ENCODE measurements at regions not wholly inside any gene's neighbourhood (a gene's known extent, or its start where the extent isn't known, plus 50 kb on each side); places are given as distances from the start of the nearest gene placed in this dataset.
"Not testable (repeated sequence)": the region's sequence is repeated elsewhere in the genome, so short reads cannot be mapped to it uniquely, and the experiment has no call there.

DNA sequence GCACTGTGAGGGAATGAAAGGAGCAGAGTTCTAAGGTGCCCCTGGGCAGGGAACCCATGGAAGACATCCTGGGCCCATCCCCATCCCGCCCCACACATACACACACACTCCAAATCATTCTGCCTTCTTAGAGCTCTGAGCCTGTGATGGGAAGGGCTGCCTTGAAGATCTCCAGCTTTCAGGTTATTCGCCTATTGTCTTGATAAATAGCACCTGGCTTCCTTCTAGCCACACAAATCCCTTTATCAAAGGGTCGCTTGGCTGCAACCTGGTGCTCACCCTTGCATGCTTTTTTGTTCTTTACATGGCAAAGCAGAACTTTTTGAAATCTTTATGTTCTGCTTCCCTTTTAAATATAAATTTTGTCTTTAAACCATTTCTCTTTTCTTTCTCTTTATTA lies 112.2 kb upstream of the TMTC1 start:
- Mint-ChIP-seq H3K27me3 (no peaks in the 10 kb centered on the region), H3K36me3 (no peaks in the 10 kb centered on the region), H3K4me1 (no peaks in the 10 kb centered on the region), H3K27ac (no peak overlapping the region), H3K4me3 (no peak overlapping the region), H3K9me3 (peaks cover 0 to 7% (median 4%) of the 10 kb centered on the region in 7 donors)
- ATAC-seq (ENCODE audit: low read depth in 2 of 2), result no peak
- DNase-seq, result no peak

DNA sequence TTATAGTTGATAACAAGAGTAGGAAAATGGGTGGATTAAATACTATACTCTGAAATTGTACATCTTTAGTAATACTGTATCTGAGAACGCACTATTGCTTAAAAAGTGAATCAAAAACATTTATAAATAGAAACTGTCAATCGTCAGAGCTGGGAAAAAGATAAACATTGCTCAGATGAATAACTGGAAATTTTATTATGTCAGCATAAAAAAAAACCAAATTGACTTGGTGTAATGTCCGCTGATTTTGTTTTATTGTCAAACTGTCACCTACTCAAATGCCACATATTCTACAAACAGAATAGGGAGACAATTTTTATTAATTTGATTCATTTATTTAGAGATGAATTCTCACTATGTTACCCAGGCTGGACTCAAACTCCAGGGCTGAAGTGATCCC lies 109.3 kb upstream of the TMTC1 start:
- no peaks in the 10 kb centered on the region for H3K4me1 Mint-ChIP-seq
- no peaks in the 10 kb centered on the region for H3K36me3 Mint-ChIP-seq
- DNase-seq, result no peak
- H3K4me3 Mint-ChIP-seq, result no peak overlapping the region
- ATAC-seq (ENCODE audit: low read depth in 2 of 2), result no peak
- no peaks in the 10 kb centered on the region for H3K27me3 Mint-ChIP-seq
- H3K27ac Mint-ChIP-seq, result no peak overlapping the region
- peaks cover 0 to 14% (median 2%) of the 10 kb centered on the region in 7 donors for H3K9me3 Mint-ChIP-seq

DNA sequence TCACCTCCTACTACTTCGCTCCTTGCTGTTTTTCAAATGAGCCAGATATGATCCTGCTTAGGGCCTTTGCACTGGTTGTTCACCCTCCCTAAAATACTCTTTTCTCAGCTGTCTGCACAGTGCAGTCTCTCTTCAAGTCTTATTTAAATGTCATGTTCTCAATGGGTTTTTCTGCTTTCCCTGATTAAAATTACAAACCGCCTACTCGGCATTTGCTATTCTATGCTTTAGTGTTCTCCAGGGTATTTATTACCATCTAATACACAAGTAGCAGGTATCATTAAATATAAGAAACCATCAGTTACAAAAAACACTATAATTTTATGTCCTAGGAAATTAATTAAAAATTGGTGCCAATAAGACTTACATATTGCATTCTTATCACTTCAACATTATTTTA lies 108.0 kb upstream of the TMTC1 start:
- Mint-ChIP-seq H3K4me1 (no peaks in the 10 kb centered on the region), H3K4me3 (no peak overlapping the region), H3K27ac (no peak overlapping the region), H3K27me3 (no peaks in the 10 kb centered on the region), H3K36me3 (no peaks in the 10 kb centered on the region), H3K9me3 (peaks cover 0 to 17% (median 6%) of the 10 kb centered on the region in 7 donors)
- no peak for DNase-seq
- ATAC-seq (ENCODE audit: low read depth in 2 of 2), result no peak

DNA sequence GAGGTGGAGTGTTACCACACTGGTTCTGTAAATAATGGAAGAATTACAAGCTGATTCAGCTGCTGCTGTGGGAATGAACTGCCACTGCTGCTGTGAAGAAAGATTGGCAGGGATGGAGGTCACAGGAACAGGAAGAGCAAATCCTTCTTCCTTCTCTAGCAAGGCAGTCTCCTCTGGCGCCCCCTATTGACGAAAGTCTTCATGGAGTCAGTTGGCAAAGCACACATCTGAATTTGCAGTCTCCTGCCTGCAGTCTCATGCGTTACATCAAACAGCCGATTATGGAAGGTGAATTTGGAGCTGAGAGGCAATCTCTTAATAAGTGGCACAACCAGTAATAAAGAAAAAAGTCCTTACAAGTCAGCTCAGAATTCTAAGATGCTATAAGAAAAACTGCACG lies 106.0 kb upstream of the TMTC1 start:
- ATAC-seq (ENCODE audit: low read depth in 2 of 2), result no peak
- Mint-ChIP-seq H3K4me3 (no peak overlapping the region), H3K4me1 (no peaks in the 10 kb centered on the region), H3K9me3 (peaks cover 2 to 17% (median 7%) of the 10 kb centered on the region in 7 donors), H3K36me3 (no peaks in the 10 kb centered on the region), H3K27ac (no peak overlapping the region), H3K27me3 (no peaks in the 10 kb centered on the region)
- no peak for DNase-seq

DNA sequence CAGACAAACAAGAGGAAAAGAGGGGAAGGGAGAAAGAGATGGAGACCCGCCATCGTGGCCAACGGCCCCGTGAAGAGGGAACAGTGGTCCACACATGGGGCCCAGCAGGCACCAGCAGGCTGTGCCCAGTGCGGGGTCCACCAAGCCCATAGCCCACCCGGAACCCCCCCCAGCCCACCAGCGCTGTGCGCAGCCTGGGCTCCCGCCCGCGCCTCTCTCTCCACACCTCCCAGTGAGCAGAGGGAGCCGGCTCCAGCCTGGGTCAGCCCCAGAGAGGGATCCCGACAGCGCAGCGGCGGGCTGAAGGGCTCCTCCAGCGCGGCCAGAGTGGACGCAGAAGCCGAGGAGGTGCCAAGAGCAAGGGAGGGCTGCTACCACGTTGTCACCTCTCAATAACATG lies 105.0 kb upstream of the TMTC1 start:
- H3K27me3 Mint-ChIP-seq, result no peaks in the 10 kb centered on the region
- no peak for DNase-seq
- no peak for ATAC-seq (ENCODE audit: low read depth in 2 of 2)
- H3K9me3 Mint-ChIP-seq, result peaks cover 3 to 27% (median 9%) of the 10 kb centered on the region in 7 donors
- H3K4me3 Mint-ChIP-seq, result no peak overlapping the region
- no peaks in the 10 kb centered on the region for H3K4me1 Mint-ChIP-seq
- no peaks in the 10 kb centered on the region for H3K36me3 Mint-ChIP-seq
- no peak overlapping the region for H3K27ac Mint-ChIP-seq

DNA sequence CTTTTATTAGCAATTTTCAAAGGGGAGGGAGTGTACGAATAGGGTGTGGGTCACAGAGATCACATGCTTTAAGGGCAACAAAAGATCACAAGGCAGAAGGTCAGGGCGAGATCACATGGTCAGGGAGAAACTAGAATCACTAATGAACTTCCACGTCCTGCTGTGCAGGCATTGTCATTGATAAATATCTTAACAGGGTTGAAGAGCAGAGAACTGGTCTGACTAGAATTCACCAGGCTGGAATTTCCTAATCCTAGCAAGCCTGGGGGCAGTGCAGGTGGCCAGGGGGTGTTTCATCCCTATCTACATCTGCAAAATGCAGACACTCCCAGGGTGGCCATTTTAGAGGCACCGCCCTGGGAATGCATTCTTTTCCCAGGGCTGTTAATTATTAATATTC lies 101.2 kb upstream of the TMTC1 start:
- Mint-ChIP-seq H3K27ac (peak overlapping the region in 1 of 6 donors; percentile 22), H3K9me3 (peaks cover 3 to 28% (median 9%) of the 10 kb centered on the region in 7 donors)
- H3K27me3 Mint-ChIP-seq; DNase-seq; ATAC-seq (ENCODE audit: low read depth in 2 of 2); H3K4me1 Mint-ChIP-seq; H3K4me3 Mint-ChIP-seq; H3K36me3 Mint-ChIP-seq: not testable (repeated sequence)

DNA sequence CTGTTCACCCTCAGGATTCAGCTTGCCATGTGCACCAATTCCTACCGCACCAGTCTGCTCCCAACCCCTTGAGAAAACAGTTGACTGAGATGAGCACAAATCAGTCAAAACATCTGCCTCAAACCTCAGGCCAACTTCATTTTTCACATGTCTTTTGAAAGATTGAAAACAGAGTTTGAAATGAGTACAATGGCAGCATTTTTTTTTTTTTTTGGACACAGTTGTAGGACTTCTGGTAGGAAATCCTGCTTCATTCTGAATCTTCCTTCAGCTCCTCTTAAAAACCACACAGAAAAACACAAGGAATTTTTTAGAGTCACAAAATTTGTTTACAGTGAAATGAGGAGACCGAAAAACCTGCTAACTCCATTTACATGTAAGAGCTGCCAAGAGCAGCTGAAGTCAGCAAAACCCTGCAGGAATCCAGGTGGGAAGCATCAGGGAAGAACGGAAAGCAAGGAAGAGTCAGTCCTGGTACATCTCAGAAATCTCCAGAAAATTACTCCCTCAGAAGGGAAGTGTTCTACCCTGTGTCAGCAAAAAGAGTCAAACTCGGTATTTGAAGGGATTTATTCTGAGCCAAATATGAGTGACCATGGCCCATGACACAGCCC lies 100.3 kb upstream of the TMTC1 start:
- Mint-ChIP-seq H3K4me1 (no peaks in the 10 kb centered on the region), H3K27ac (no peak overlapping the region), H3K9me3 (peaks cover 3 to 28% (median 9%) of the 10 kb centered on the region in 7 donors), H3K36me3 (no peaks in the 10 kb centered on the region), H3K4me3 (peak overlapping the region in 1 of 8 donors; percentile 41), H3K27me3 (no peaks in the 10 kb centered on the region)
- ATAC-seq (ENCODE audit: low read depth in 2 of 2) (no peak), DNase-seq (no peak)

DNA sequence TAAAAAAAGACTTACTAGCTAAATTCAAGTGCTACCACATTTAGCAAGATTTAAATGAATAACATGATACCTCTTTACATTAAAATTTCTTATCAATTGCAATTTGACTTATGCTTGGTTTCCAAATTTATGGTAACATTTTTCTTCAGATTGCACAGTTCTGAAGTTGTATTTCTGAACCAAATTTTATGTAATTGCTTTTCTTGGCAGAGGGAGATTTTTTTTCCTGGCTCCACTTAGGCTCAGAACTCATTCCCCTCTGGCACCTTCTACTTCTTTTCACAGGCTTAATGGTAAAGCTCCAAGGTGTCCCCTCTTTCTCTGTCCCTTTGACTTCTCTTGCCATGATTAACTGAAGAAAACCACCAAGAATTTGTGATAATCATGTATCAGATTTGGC lies 99.8 kb upstream of the TMTC1 start:
- Mint-ChIP-seq H3K4me1 (no peaks in the 10 kb centered on the region), H3K27ac (no peak overlapping the region), H3K9me3 (peaks cover 3 to 28% (median 9%) of the 10 kb centered on the region in 7 donors), H3K36me3 (no peaks in the 10 kb centered on the region), H3K4me3 (peak overlapping the region in 1 of 8 donors; percentile 41), H3K27me3 (no peaks in the 10 kb centered on the region)
- ATAC-seq (ENCODE audit: low read depth in 2 of 2), result no peak
- no peak for DNase-seq

DNA sequence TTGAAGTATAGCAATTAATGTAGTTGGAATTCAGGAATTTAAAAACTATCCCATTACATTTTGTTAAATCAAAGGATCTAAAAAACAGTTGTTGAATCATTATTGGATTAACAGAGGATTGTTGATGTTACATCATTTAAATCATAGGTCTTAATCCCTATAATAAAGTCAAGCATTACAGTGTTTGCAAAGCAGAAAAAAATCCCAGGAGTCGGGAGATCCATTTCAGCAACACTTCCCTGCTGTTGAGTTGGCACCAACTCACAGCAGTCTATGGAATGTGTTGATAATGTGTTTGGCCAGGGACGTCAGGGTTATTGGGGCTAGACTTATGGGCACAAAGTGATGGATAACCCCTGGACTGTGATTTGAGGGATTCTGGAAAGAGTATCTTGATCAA lies 99.1 kb upstream of the TMTC1 start:
- H3K4me3 Mint-ChIP-seq, result no peak overlapping the region
- ATAC-seq (ENCODE audit: low read depth in 2 of 2) (no peak), DNase-seq (no peak)
- peaks cover 3 to 32% (median 7%) of the 10 kb centered on the region in 7 donors for H3K9me3 Mint-ChIP-seq
- no peak overlapping the region for H3K27ac Mint-ChIP-seq
- H3K36me3 Mint-ChIP-seq, result no peaks in the 10 kb centered on the region
- H3K27me3 Mint-ChIP-seq, result no peaks in the 10 kb centered on the region
- H3K4me1 Mint-ChIP-seq, result no peaks in the 10 kb centered on the region

DNA sequence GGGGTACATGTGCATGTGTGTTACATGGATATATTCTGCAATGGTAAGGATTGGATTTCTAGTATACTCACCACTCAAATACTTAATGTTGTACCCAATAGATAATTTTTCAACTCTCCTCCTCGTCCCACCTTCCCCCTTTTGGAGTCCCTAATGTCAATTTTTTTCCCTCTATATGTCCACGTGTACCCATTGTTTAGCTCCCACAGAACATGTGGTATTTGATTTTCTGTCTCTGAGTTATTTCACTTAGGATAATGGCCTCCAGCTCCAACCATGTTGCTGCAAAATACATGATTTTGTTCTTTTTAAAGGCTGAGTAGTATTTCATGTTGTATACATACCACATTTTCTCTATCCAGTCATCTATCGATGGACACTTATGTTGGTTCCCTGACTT lies 97.2 kb upstream of the TMTC1 start:
- Mint-ChIP-seq H3K36me3 (no peaks in the 10 kb centered on the region), H3K4me1 (no peaks in the 10 kb centered on the region), H3K27me3 (no peaks in the 10 kb centered on the region), H3K9me3 (peaks cover 4 to 43% (median 10%) of the 10 kb centered on the region in 7 donors), H3K27ac (no peak overlapping the region), H3K4me3 (no peak overlapping the region)
- ATAC-seq (ENCODE audit: low read depth in 2 of 2) (no peak), DNase-seq (no peak)

DNA sequence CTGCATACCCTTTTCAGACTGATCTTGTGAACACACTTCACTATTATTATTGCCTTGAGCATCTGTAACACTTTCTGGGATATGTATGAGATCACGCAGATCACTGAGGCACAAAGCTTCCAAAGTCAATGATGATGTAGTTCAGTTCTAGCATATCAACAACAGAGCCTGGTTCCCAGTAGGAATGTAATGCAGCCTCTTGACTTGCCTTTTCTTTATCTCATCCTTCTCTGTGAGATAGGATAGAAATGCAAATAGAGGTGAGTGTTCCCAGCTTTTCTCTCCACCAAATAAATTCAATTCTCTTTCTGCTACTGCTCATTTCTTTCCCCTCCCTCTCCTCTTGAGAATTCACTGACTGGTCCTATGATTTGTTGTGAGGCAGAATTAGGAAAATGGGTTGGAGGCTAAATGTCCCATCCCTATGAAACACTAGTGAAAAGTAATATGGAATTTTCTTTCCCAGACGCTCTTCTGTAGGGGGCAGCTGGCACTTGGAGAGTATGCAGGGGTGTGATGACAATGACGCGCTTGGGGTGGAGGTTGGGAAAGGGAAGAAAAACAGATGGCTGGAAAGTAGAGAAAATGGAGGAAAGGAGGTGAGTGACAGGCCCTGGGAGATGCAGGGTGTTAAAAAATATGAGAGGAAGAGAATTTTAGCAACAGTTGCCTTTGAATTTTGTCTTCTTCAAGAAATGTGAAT lies 96.0 kb upstream of the TMTC1 start:
- Mint-ChIP-seq H3K36me3 (no peaks in the 10 kb centered on the region), H3K9me3 (peaks cover 6 to 44% (median 12%) of the 10 kb centered on the region in 7 donors), H3K4me3 (no peak overlapping the region), H3K27me3 (no peaks in the 10 kb centered on the region), H3K4me1 (no peaks in the 10 kb centered on the region), H3K27ac (no peak overlapping the region)
- DNase-seq, result no peak
- ATAC-seq (ENCODE audit: low read depth in 2 of 2), result no peak

DNA sequence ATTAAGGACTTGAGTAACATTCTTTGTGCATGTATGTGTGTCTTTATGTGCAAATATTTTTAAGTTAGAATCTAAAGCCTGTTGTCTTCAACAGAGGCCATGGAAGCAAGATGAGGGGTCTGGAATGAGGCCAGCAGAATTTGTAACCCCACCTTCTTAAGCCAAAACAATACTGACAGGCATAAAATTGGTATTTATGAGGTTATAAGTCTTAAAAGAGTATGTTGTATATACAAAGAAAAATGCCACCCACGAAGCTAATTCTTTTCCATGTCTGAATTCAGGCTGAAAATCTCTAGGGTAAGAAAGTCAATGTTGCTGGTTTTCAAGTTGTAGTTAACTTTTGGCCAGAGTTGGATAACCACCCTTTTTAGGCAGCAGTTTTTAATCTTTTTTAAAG lies 86.2 kb upstream of the TMTC1 start:
- no peak overlapping the region for H3K4me3 Mint-ChIP-seq
- peaks cover 2 to 23% (median 17%) of the 10 kb centered on the region in 7 donors for H3K9me3 Mint-ChIP-seq
- no peak for DNase-seq
- H3K27me3 Mint-ChIP-seq, result no peaks in the 10 kb centered on the region
- peaks cover 0 to 8% of the 10 kb centered on the region in 2 donors for H3K36me3 Mint-ChIP-seq
- H3K27ac Mint-ChIP-seq, result no peak overlapping the region
- no peaks in the 10 kb centered on the region for H3K4me1 Mint-ChIP-seq
- ATAC-seq (ENCODE audit: low read depth in 2 of 2), result no peak

DNA sequence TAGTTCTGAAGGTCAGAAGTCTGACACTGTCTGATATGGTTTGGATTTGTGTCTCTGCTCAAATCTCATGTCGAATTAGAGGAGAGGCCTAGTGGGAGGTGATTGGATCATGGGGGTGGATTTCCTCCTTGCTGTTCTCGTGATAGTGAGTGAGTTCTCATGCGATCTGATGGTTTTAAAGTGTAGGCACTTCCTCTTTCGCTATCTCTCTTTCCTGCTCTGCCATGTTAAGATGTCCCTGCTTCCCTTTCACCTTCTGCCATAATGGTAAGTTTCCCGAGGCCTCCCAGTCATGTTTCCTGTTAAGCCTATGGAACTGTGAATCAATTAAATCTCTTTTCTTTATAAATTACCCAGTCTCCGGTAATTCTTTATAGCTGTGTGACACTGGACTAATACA lies 84.1 kb upstream of the TMTC1 start:
- H3K4me1 Mint-ChIP-seq, result no peaks in the 10 kb centered on the region
- peaks cover 0 to 8% of the 10 kb centered on the region in 2 donors for H3K36me3 Mint-ChIP-seq
- no peak overlapping the region for H3K27ac Mint-ChIP-seq
- DNase-seq (no peak), ATAC-seq (ENCODE audit: low read depth in 2 of 2) (no peak)
- H3K27me3 Mint-ChIP-seq, result no peaks in the 10 kb centered on the region
- H3K9me3 Mint-ChIP-seq, result peaks cover 2 to 23% (median 18%) of the 10 kb centered on the region in 7 donors
- H3K4me3 Mint-ChIP-seq, result no peak overlapping the region

DNA sequence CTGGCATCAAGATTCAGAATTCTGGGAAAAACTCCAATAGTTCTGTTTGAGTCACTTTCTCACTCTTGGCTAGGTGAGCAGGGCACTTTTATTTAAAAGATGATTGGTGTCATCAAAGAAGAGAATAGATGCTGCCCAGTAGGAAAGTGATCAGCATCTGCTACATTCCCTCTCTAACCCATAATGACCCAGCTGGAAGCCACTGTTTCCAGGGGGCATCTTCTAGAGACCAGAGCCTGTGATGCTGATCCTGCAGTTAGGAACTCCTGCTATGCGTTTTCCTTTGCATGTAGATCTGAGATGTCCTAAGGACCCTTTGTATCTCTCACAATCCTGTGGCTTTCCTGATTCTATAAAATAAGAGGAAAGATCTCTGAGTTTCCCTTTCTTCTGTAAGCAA lies 79.9 kb upstream of the TMTC1 start:
- H3K4me3 Mint-ChIP-seq, result no peak overlapping the region
- no peaks in the 10 kb centered on the region for H3K36me3 Mint-ChIP-seq
- no peaks in the 10 kb centered on the region for H3K27me3 Mint-ChIP-seq
- H3K27ac Mint-ChIP-seq, result no peak overlapping the region
- DNase-seq (no peak), ATAC-seq (ENCODE audit: low read depth in 2 of 2) (no peak)
- no peaks in the 10 kb centered on the region for H3K4me1 Mint-ChIP-seq
- peaks cover 2 to 20% (median 14%) of the 10 kb centered on the region in 7 donors for H3K9me3 Mint-ChIP-seq

All from naive B cell (primary cell).